OCI-LY7 (cell line): ENCODE measurements at regions not wholly inside any gene's neighbourhood (a gene's known extent, or its start where the extent isn't known, plus 50 kb on each side); places are given as distances from the start of the nearest gene placed in this dataset.

Experiments
- BruUV-seq: library from RNA; stranded (reverse); fragments of 400-500 nt; replicated peaks from 2 replicates; lab custom pipeline; 2021; lab: Mats Ljungman, UMichigan
- CTCF ChIA-PET: fragments of 300-600 bp; sonication (Branson Sonifier 250); formaldehyde crosslinking; loops from one replicate; lab custom pipeline; 2022; ENCODE audit warnings: antibody characterized with exemption; ENCODE audit not compliant: unreplicated experiment; lab: Charles Lee
- POLR2A ChIA-PET: fragments of 300-600 bp; sonication (Branson Sonifier 250); formaldehyde crosslinking; loops from one replicate; lab custom pipeline; 2022; ENCODE audit warnings: antibody characterized with exemption; lab: Charles Lee
- DNase-seq: peaks from one replicate; pipeline ENCODE4 v3.0.0-alpha.2; 2015; ENCODE audit warnings: low spot score
- H2AFZ ChIP-seq: fragments of 200-600 bp; sonication (generic), shearing (Covaris generic); 2 replicates; pipeline ENCODE4 v1.6.1; 2014; ENCODE audit warnings: mild to moderate bottlenecking, antibody characterized with exemption, low read length, moderate library complexity
- H3K27ac ChIP-seq: fragments of 200-600 bp; sonication (generic); 2 replicates; pipeline ENCODE4 v1.5.1; 2014; ENCODE audit warnings: mixed run types, low read depth, mild to moderate bottlenecking, moderate library complexity, low read length, inconsistent platforms; ENCODE audit not compliant: poor library complexity, severe bottlenecking
- H3K36me3 ChIP-seq: fragments of 200-600 bp; sonication (generic); 2 replicates; pipeline ENCODE4 v1.6.1; 2014; ENCODE audit warnings: mild to moderate bottlenecking, antibody characterized with exemption, low read length, moderate library complexity, mixed read lengths; ENCODE audit not compliant: insufficient read depth
- H3K4me1 ChIP-seq: fragments of 200-600 bp; sonication (generic); 2 replicates; pipeline ENCODE4 v1.5.1; 2014; ENCODE audit warnings: mild to moderate bottlenecking, low read length; ENCODE audit not compliant: insufficient read depth, poor library complexity, severe bottlenecking
- H3K4me2 ChIP-seq: fragments of 200-600 bp; sonication (generic); 2 replicates; pipeline ENCODE4 v1.6.1; 2014; ENCODE audit warnings: mild to moderate bottlenecking, low read length
- H3K4me3 ChIP-seq: fragments of 200-600 bp; sonication (generic); 2 replicates; pipeline ENCODE4 v1.5.1; 2014; ENCODE audit warnings: mild to moderate bottlenecking, low read depth, low read length; ENCODE audit not compliant: poor library complexity, severe bottlenecking
- H3K79me2 ChIP-seq: fragments of 200-600 bp; sonication (generic); 2 replicates; pipeline ENCODE4 v1.6.1; 2016; ENCODE audit warnings: low read depth, mild to moderate bottlenecking, low read length, moderate library complexity, mixed read lengths; ENCODE audit not compliant: insufficient read depth
- H3K9me2 ChIP-seq: fragments of 200-600 bp; sonication (generic); 2 replicates; pipeline ENCODE4 v1.6.1; 2016; ENCODE audit warnings: mild to moderate bottlenecking, low read length, mixed read lengths; ENCODE audit not compliant: insufficient read depth
- H3K9me3 ChIP-seq: fragments of 200-600 bp; sonication (generic); 2 replicates; pipeline ENCODE4 v1.6.1; 2014; ENCODE audit warnings: mild to moderate bottlenecking, mixed run types, low read length, mixed read lengths
- H4K20me1 ChIP-seq: fragments of 200-600 bp; sonication (generic); 2 replicates; pipeline ENCODE4 v1.6.1; 2014; ENCODE audit warnings: mild to moderate bottlenecking, antibody characterized with exemption, low read length, moderate library complexity, mixed read lengths; ENCODE audit not compliant: insufficient read depth
- EZH2phosphoT487 ChIP-seq: fragments of 200-600 bp; sonication (generic); IDR thresholded peaks from 2 replicates; pipeline ENCODE4 v1.6.1; 2018; ENCODE audit warnings: low read depth, borderline replicate concordance, mild to moderate bottlenecking, mixed run types, antibody characterized with exemption, low read length, moderate library complexity, mixed read lengths
- intact Hi-C: fragments of 100-400 bp; cut with micrococcal nuclease; formaldehyde crosslinking; loops from one replicate; pipeline ENCODE4 v1.10.0; 2022; ENCODE audit not compliant: unreplicated experiment
- TF ChIP-seq, protein P1 (sequence below): fragments of 200-600 bp; sonication (generic); conservative IDR thresholded peaks from 2 replicates; pipeline ENCODE4 v1.5.1; 2014; ENCODE audit warnings: mild to moderate bottlenecking, antibody characterized with exemption, low read length, moderate library complexity, mixed read lengths

- intact Hi-C loops = no loop called here
- peaks cover 7% of the 10 kb centered on the region for H3K4me1 ChIP-seq
- H4K20me1 ChIP-seq = no peaks in the 10 kb centered on the region
- H3K9me2 ChIP-seq = no peaks in the 10 kb centered on the region
- H2AFZ ChIP-seq = no peak overlapping the region
- no peak overlapping the region for H3K27ac ChIP-seq
- no peak overlapping the region for H3K4me2 ChIP-seq
- TF ChIP-seq, protein P1, sequence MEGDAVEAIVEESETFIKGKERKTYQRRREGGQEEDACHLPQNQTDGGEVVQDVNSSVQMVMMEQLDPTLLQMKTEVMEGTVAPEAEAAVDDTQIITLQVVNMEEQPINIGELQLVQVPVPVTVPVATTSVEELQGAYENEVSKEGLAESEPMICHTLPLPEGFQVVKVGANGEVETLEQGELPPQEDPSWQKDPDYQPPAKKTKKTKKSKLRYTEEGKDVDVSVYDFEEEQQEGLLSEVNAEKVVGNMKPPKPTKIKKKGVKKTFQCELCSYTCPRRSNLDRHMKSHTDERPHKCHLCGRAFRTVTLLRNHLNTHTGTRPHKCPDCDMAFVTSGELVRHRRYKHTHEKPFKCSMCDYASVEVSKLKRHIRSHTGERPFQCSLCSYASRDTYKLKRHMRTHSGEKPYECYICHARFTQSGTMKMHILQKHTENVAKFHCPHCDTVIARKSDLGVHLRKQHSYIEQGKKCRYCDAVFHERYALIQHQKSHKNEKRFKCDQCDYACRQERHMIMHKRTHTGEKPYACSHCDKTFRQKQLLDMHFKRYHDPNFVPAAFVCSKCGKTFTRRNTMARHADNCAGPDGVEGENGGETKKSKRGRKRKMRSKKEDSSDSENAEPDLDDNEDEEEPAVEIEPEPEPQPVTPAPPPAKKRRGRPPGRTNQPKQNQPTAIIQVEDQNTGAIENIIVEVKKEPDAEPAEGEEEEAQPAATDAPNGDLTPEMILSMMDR = no peak
- H3K36me3 ChIP-seq = no peaks in the 10 kb centered on the region
- no peak for DNase-seq
- ChIA-PET CTCF (no interaction called here), POLR2A (interaction anchor here (0.5 to 1.4 kb wide), 5 partner anchors 23 to 178 kb away, joined by 3 to 5 read pairs (median 3); no protein-coding TSS in a partner anchor)
- no peak overlapping the region for H3K4me3 ChIP-seq
- H3K79me2 ChIP-seq = no peaks in the 10 kb centered on the region
- H3K9me3 ChIP-seq = no peaks in the 10 kb centered on the region
- no TSS peak for BruUV-seq
Measured at GRCh38 chr11:95330302-95330701, 99.3 kb upstream of the SESN3 start.

DNA sequence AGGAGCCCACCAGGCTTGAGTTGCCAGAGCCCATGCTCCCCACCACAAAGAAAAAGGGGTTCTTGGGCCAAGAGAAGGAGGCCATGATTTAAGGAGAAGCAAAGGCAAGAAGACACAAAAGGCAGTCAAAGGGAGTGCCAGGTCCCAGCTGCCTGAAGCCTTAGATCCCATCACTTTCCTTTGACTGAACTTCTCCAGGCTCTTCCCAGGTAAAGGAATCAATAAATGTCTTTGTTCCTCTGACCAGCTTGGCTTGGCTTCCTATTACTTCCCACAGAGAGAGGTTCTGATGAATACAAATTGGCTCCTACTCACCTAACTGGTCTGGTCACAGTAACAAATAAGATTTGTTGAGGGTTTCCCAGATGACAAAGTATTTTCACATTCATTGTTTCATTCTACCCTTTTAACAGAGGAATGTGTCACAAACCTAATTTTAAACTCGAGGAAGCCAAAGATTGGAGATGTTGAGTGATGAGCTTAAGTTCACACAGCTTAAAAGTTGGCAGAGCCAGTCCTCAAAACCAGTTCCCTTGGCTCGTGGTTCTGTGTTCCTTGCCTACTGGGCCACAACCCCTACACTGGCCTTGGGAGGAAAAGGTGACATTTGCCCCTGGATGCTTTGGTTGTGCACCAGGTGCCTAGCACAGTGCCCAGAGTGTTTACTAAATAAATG is 96.4 kb upstream of the SESN3 start:
- Histone ChIP-seq H4K20me1 (no peaks in the 10 kb centered on the region), H3K4me1 (peaks cover 7% of the 10 kb centered on the region), H3K4me2 (no peak overlapping the region), H3K27ac (no peak overlapping the region), H3K4me3 (no peak overlapping the region), H3K79me2 (no peaks in the 10 kb centered on the region), H3K9me3 (no peaks in the 10 kb centered on the region), H2AFZ (no peak overlapping the region), H3K9me2 (no peaks in the 10 kb centered on the region), H3K36me3 (no peaks in the 10 kb centered on the region)
- ChIA-PET CTCF (no interaction called here), POLR2A (no interaction called here)
- BruUV-seq = no TSS peak
- TF ChIP-seq EZH2phosphoT487 = no peak
- TF ChIP-seq, protein P1 = no peak
- intact Hi-C loops = no loop called here
- no peak for DNase-seq

DNA sequence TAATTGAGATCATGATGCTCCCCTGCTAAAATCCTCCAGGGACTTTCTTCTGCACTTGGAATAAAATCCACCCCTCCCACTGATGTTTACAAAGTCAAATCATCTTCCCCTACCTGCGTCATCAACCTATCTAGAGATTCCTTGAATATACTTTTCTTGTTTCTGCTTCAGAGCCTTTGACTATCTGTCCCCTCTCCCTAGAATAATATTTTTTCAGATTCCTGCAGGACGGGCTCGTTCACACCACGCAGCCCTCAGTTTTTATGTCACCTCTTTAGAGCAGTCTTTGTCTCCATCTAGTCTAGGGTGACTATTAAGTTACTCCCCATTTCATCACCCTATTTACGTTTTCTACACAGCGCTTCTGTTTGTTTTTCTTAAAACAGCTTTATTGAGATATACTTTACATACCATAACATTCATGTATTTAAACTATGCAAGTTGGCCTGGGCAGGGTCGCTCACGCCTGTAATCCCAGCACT is 94.8 kb upstream of the SESN3 start:
- no peaks in the 10 kb centered on the region for H3K9me2 ChIP-seq
- no peaks in the 10 kb centered on the region for H3K36me3 ChIP-seq
- peaks cover 7% of the 10 kb centered on the region for H3K4me1 ChIP-seq
- no peak for DNase-seq
- ChIA-PET CTCF (no interaction called here), POLR2A (no interaction called here)
- intact Hi-C loops = no loop called here
- TF ChIP-seq EZH2phosphoT487 = no peak
- TF ChIP-seq, protein P1 = no peak
- H3K9me3 ChIP-seq = no peaks in the 10 kb centered on the region
- no peak overlapping the region for H3K27ac ChIP-seq
- no TSS peak for BruUV-seq
- H3K4me3 ChIP-seq = no peak overlapping the region
- no peaks in the 10 kb centered on the region for H4K20me1 ChIP-seq
- H3K79me2 ChIP-seq = no peaks in the 10 kb centered on the region
- H2AFZ ChIP-seq = no peak overlapping the region
- H3K4me2 ChIP-seq = no peak overlapping the region
